ENCODE measurements at regions not wholly inside any gene's neighbourhood (a gene's known extent, or its start where the extent isn't known, plus 50 kb on each side); places are given as distances from the start of the nearest gene placed in this dataset.
"Not testable (repeated sequence)": the region's sequence is repeated elsewhere in the genome, so short reads cannot be mapped to it uniquely, and the experiment has no call there.

DNA sequence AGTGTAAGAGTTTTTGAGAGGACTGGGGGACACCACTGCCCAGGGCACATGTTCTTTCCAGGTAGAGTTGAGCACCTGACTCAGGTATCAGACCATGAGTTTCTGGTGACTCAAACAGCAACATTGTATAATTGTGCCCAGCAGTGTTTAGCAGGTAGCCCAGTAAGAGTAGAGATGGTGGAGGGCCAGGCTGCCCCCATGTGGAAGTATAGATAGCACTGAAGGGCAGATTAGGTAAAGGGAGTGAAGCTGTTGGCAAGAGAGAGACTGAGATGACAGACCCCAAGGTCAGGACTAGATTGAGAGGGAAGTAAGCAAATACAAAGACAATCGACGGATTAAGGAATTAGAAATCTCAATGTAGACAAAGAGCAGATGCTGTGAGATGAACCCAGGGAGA is 74.6 kb downstream of the TRIM42 start:
- DNase-seq (ENCODE audit: extremely low read depth, low read depth, low spot score): no peak

GRCh38 chr3:140753865-140754754 is 76.2 kb downstream of the TRIM42 start:
- no peak for DNase-seq (ENCODE audit: extremely low read depth, low read depth, low spot score)

DNA sequence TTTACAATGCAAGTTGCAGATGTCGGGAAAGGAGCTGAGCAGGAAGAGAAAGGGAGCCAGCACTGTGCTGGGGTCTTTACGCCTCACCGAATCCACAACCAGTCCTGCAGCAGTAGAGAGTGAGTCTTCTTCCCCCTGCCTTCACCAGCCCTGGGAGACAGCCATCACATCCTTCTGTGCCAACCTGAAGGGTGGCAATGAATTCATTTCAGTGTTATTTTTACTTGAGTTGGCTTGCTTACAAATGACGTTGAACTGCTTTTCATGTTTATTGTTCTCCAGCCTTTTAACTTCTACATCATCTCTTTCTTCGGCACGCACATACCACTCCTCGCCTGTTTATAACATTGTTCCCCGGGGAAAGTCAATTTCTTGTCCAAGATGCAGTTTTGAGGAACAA is 77.1 kb downstream of the TRIM42 start:
- no peak for DNase-seq (ENCODE audit: extremely low read depth, low read depth, low spot score)

GRCh38 chr3:140756240-140757016 is 78.6 kb downstream of the TRIM42 start:
- DNase-seq (ENCODE audit: extremely low read depth, low read depth, low spot score): no peak

- no peak for DNase-seq (ENCODE audit: extremely low read depth, low read depth, low spot score)
Observed at GRCh38 chr3:140758791-140759444, 81.1 kb downstream of the TRIM42 start.

- DNase-seq (ENCODE audit: extremely low read depth, low read depth, low spot score): no peak
Observed at GRCh38 chr3:140760324-140761075, 82.6 kb downstream of the TRIM42 start.

DNA sequence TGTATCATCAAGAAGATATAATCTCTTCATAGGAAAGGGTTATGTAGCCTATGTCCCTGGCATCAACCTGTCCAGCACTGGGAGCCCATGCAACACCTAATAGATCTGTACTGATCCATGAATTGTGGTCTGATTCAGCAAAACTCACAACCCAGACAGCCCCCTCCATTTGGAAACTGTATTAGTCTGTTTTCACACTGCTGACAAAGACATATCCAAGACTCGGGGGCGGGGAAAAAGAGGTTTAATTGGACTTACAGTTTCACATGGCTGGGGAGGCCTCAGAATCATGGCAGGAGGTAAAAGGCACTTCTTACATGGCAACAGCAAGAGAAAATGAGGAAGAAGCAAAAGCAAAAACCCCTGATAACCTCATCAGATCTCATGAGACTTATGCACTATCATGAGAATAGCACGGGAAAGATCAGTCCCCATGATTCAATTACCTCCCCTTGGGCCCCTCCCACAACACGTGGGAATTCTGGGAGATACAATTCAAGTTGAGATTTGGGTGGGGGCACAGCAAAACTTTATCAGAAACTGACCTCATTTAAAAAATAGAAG is 83.3 kb downstream of the TRIM42 start:
- no peak for DNase-seq (ENCODE audit: extremely low read depth, low read depth, low spot score)

- DNase-seq (ENCODE audit: extremely low read depth, low read depth, low spot score): no peak
Observed at GRCh38 chr3:140762746-140763145, 84.9 kb downstream of the TRIM42 start.

DNA sequence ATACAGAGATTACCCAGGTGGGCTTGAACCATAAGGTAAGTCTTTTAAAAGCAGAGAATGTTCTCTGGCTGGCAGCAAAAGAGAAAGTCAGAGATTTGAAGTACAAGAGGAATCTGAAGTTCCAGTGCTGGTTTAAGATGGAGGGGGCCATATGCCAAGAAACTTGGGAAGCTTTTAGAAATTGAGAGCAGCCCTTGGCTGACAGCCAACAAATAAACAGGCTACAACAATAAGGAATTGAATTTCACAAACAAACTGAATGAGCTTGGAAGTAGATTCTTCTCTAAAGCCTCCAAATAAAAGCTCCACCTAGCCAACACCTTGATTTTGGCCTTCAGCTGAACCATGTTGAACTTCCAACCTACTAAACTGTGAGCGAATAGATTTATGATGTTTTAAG is 85.7 kb downstream of the TRIM42 start:
- DNase-seq (ENCODE audit: extremely low read depth, low read depth, low spot score): no peak

DNA sequence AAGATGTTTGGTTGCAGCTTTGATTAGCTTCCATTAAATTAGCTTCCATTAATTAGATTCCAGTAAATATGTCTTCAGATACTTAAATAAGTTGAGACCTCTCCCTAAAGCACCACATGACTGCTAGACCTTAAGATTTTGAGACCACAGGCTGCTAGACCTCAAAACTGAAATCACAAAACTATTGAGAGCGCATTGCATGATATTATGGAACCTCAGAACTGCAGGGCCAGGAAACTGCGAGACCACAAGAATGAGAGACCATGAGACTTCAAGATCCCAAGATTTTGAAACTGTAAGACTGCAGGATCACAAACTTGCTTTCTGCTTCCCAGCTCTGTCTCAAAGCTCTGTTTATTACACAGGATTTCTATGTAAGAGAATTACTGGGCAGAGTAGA is 87.4 kb downstream of the TRIM42 start:
- no peak for DNase-seq (ENCODE audit: extremely low read depth, low read depth, low spot score)

DNA sequence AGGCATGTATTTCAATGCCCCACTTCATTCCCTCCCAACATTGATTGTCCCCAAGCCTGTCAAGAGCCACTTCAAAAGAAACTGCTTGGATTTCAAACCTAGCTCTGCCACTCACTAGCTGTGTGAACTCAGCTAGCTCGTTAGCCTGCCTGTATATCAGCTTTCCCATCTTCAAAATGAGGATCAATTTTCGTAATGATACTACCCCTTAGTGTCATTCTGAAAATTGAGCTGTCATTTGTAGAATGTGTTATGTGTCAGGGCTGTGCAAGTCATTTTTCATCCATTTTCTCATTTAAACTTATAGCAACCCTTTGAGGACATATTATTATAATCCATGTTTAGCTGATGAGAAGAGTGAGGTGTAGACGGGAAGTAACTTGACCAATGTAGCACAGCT is 88.6 kb downstream of the TRIM42 start:
- DNase-seq (ENCODE audit: extremely low read depth, low read depth, low spot score): no peak

DNA sequence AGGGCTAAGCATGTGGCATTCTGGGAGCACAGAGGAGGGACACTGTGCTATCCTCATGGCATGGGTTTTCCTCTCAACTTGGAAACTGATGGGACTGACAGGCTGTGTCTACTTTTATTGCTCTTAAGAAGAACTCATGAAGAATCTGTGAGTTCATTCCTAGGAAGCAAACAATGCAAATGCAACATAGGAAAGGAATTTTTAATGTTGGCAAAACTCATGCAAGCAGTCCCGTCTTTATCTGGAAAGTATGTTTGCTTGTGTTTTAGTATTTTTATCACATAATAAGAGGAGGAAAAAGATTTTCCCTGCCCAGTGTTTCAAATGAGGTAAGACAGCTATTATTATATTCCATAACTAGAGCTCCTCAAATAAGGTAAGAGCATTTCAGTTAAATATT is 89.7 kb downstream of the TRIM42 start:
- no peak for DNase-seq (ENCODE audit: extremely low read depth, low read depth, low spot score)

DNA sequence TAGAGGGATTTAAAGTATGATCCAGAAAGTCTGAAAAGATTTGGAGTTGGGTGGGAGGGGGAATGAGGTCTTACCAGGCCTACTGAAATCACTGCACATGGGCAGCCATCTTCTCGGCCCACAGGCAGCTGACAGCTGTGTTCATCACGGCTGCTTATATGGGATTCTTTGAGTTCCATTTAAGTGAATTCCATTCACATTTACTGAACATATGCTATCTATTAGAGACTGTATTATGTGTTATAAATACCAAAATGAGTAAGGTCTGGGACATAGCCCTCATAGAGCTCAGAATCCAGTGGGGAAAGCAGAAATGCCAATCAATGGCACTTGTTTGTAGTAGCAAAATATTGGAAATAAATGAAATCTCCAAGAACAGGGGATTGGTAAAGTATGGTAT is 91.1 kb downstream of the TRIM42 start:
- no peak for DNase-seq (ENCODE audit: extremely low read depth, low read depth, low spot score)

- DNase-seq (ENCODE audit: extremely low read depth, low read depth, low spot score): no peak
Observed at GRCh38 chr3:140769951-140770350, 92.1 kb downstream of the TRIM42 start.

DNA sequence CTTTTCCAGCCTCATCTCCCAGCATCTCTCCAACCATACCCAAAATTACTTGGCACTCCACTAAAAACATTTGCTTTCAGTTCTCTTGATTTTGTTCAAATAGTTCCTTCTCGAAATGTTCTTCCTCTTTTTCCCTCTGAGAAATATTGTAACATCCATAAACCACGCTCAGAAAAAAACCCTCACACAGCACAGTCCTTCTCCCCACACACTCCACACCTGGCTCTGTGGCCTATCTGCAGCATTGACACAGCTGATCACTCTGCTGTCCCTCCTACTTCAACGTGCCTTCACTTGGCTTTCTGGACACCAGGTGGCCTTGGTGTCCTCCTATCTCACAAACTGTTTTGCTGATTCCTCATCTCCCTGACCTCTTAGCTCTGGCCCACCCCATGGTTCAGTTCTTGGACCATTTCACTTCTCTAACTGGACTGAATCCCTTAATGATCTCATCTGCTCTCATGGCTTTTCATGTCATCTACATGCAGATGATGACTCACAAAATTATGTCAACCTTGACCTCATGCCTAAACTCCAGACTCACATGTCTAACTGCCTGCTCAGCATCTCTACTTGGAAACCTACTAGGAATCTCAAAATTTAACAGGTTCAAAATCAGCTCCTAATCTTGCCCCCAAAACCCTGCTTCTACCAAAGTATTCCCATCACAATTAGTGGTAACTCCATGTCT is 93.3 kb downstream of the TRIM42 start:
- DNase-seq (ENCODE audit: extremely low read depth, low read depth, low spot score): no peak

DNA sequence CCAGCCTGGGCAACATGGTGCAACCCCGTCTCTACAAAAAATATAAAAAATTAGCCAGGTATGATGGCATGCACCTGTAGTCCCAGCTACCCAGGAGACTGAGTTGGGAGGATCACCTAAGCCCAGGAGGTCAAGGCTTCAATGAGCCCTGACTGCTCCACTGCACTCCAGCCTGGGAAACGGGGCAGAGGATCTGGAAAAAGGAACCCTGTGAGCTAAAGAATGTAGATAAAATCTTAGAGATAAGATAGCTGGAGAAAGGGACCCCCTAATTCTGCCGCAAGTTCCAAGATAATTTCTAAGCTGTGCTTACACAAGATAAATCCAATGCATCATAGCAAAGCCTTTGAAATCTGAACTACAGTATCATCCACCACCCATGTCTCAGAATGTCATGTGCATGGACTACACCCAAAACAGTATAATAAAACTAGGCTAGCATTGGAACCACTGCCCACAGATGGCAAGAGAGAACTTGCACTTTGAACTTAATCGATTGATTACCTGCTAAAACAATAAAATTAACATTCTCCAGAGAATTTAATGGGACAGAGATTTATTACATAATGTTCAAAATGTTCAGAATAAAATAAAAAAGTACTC is 99.9 kb downstream of the TRIM42 start:
- DNase-seq (ENCODE audit: extremely low read depth, low read depth, low spot score): no peak

- DNase-seq (ENCODE audit: extremely low read depth, low read depth, low spot score): no peak
Observed at GRCh38 chr3:140791368-140791767, 113.5 kb downstream of the TRIM42 start.

DNA sequence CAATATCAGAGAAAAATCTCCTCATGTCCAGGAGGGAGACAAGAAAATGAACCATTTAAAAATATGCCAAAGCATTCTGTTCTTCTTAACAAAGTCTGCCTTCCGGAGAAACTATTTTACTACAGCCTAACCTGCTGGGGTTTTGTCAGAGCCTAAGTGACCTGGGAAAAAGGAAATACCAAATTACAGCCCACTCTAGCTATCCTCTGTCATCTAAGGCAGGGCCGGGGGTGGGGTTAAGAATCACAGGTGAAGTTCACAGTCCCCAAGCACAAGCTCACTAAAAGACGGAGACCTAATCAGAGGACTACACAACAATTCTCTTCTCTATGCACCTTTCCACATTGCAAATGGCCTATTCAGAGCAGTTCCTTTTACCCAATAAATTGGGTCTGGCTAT is 116.6 kb downstream of the TRIM42 start:
- no peak for DNase-seq (ENCODE audit: extremely low read depth, low read depth, low spot score)

GRCh38 chr3:140802898-140803297 is 125.0 kb downstream of the TRIM42 start:
- DNase-seq (ENCODE audit: extremely low read depth, low read depth, low spot score): not testable (repeated sequence)
